ENCODE measurements at regions not wholly inside any gene's neighbourhood (a gene's known extent, or its start where the extent isn't known, plus 50 kb on each side); places are given as distances from the start of the nearest gene placed in this dataset.

GRCh38 chr4:45831692-45832091 lies 292.2 kb downstream of the GABRG1 start:
- ATAC-seq (no peak), DNase-seq (ENCODE audit: low spot score) (no peak)
- intact Hi-C loops (cut with DNase I), result no loop called here

GRCh38 chr4:45803994-45804393 lies 319.9 kb downstream of the GABRG1 start:
- DNase-seq (ENCODE audit: low spot score), result no peak
- ATAC-seq, result no peak
- intact Hi-C loops (cut with DNase I), result no loop called here

DNA sequence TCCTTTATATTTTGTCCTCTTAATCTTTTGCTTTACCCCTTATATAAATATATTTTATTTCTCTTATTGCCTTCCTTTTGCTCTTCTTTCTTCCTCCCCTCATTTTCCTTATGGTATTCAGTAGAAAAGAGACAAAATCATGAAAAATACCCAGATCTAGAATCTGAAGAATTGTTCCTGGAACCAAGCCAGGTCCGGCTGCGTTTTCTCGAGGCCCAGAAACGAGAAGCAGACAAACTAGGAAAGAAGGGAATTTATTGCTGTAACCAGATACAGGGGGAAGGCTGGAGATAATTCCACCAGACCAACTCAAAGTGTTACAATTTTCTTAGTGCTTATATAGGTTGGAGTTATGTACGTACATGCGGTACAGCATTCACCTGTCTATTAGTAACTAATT lies 328.7 kb downstream of the GABRG1 start:
- no peak for DNase-seq (ENCODE audit: low spot score)
- intact Hi-C loops (cut with DNase I), result no loop called here
- ATAC-seq, result no peak

GRCh38 chr4:45778514-45778913 lies 345.3 kb downstream of the GABRG1 start:
- DNase-seq (ENCODE audit: low spot score), result no peak
- no peak for ATAC-seq
- intact Hi-C loops (cut with DNase I), result no loop called here

- no peak for ATAC-seq
- no peak for DNase-seq (ENCODE audit: low spot score)
- intact Hi-C loops (cut with DNase I), result no loop called here
Measured at GRCh38 chr4:45776146-45776545, 347.7 kb downstream of the GABRG1 start.

DNA sequence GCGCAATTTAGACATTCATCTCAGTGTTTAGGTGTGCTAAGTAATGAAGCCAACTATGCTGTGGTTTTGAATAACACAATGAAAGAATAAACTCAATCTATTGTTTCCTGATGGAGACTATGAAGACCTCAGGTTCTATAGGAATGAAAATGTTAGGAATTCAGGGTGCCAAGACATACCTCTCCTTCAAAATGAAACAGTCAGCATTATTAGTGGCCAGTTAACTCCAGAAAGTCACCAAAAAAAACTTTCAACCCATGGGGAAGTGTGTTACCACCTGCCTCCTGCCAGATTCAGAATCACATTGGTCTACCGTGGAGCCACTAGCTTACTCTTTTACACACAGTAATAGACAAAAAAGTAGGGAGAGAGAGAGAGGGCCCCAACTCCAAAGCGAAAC lies 352.9 kb downstream of the GABRG1 start:
- ATAC-seq (no peak), DNase-seq (ENCODE audit: low spot score) (no peak)
- intact Hi-C loops (cut with DNase I), result no loop called here

- intact Hi-C loops (cut with DNase I), result no loop called here
- no peak for DNase-seq (ENCODE audit: low spot score)
- no peak for ATAC-seq
Measured at GRCh38 chr4:45765521-45765920, 358.3 kb downstream of the GABRG1 start.

DNA sequence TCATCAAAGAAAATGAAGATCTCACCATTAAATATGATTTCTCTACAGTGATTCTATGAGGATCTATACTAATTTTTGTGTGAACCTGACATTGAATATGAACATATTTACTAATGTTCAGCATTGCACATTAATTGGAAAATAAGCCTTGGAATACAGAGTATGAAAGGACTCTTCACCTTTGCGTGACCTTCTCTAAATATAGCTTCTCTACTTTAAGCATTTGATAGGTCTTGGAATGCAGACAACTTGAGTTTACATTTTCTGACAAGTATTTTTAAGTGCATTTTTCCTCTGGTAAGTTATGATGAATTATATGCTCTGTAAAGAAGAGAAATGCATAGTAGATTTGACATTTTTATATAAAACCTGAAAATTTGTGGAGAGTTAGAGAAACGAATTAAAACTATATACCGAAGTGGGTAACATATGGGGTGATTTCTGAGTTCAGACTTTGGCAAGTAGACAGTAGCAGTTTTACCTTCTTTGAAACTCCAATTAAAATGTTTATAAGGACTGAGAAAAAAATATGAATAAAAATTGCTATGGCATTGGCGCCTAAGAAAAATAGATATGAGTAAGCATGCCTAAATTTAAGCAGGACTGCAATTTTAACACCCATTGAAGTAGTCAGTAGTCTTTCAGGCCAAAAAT lies 371.9 kb downstream of the GABRG1 start:
- DNase-seq (ENCODE audit: low spot score), result no peak
- intact Hi-C loops (cut with DNase I), result no loop called here
- ATAC-seq, result no peak

GRCh38 chr4:45750721-45751120 lies 373.1 kb downstream of the GABRG1 start:
- ATAC-seq, result no peak
- intact Hi-C loops (cut with DNase I), result no loop called here
- DNase-seq (ENCODE audit: low spot score), result no peak

- intact Hi-C loops (cut with DNase I), result no loop called here
- ATAC-seq (no peak), DNase-seq (ENCODE audit: low spot score) (no peak)
Measured at GRCh38 chr4:45745741-45746140, 378.1 kb downstream of the GABRG1 start.

DNA sequence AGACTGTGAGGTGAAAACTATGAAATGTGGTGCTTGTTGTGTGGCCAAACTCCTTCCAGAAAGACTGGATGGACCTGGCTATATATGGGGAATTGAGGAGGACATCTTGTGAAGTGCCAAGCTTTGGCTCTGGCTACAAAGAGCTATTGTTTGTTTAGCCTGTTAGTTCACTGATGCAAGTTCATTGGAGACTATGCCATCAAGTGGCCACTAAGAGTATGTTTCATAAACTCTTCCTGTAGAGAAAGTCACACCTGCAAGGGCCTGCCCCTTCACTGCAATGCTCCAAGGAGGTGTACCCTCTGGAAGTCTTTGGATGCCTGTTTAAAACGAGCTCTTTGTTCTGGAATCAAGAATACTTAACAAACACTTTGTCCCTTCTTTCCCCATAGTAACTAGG lies 382.0 kb downstream of the GABRG1 start:
- intact Hi-C loops (cut with DNase I), result no loop called here
- DNase-seq (ENCODE audit: low spot score) (no peak), ATAC-seq (no peak)

GRCh38 chr4:45732161-45732560 lies 391.7 kb downstream of the GABRG1 start:
- DNase-seq (ENCODE audit: low spot score), result no peak
- intact Hi-C loops (cut with DNase I), result no loop called here
- no peak for ATAC-seq

DNA sequence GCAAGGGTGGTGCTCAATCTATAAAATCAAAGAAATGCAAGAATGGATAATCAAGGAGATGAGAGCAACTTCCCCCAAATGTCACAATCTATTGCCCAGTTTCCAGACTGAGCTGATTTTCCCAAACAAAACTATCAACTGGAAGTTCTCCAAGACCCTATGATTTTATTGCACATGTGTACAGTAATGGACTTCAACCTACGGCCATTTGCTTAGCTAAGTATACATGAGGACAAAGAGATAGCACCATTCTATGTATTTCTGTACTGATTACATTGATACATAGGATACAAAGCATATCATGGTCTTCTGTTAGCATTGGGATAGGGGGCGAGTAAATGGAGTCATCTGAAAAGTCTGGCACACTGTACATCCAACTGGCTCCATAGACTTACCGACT lies 407.8 kb downstream of the GABRG1 start:
- intact Hi-C loops (cut with DNase I), result no loop called here
- ATAC-seq (no peak), DNase-seq (ENCODE audit: low spot score) (no peak)

DNA sequence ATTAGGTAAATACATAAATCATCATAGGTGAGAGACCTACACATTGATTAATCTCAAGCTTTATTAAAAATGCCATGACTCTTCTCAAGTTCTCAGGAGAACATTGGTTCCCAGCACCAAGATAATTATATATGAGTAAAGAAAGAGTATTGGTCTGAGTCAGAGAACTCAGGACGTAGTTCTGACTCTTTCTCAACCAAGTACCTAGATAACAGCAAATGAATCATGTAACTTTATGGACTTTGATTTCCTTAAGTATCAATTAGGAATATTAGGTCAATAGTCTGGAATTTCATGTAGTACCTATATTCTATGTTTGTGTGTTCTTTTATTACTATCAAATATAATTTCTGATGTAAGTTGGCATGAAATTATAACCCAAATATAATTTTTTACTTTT lies 409.9 kb downstream of the GABRG1 start:
- ATAC-seq (no peak), DNase-seq (ENCODE audit: low spot score) (no peak)
- intact Hi-C loops (cut with DNase I), result no loop called here

DNA sequence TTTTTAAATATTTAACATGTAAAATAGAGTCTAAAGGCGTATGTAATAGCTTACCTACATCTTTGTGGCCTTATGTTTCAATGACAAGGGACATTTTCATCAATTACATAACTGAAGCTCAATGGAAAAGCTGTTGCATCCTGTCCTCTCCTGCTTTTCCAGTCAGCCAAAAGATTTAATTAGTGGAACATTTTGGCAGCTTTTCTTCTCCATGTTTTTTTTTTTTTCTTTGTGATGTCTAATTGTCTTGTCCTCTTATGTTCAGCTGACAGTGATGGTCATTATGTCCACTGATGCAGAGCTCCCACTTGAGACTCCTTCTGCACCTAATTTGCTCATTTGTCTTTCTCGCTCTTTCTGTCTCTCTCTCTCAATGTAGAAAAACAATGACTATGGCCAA lies 422.2 kb downstream of the GABRG1 start:
- intact Hi-C loops (cut with DNase I), result no loop called here
- no peak for ATAC-seq
- DNase-seq (ENCODE audit: low spot score), result no peak

DNA sequence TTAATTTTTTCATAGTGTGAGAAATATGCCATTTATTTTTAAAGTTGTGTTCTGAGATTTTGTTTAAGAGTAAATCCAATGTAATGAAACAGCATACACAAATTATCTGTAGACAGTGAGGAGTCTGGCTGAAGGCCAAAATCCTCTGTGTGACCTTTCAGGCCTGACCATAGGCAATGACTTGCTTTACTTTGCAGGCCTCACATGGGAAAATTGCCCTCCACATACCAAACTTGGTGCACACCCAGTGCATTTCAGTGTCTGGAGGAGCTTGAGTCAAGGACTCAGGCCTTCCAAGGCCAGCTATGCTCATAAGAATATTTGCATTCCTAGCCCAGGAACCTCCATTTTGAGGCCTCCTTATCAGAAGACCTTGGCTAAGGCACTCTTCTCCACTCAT lies 430.1 kb downstream of the GABRG1 start:
- DNase-seq (ENCODE audit: low spot score), result no peak
- intact Hi-C loops (cut with DNase I), result no loop called here
- ATAC-seq, result no peak

GRCh38 chr4:45692131-45692735 lies 431.6 kb downstream of the GABRG1 start:
- intact Hi-C loops (cut with DNase I), result no loop called here
- DNase-seq (ENCODE audit: low spot score) (no peak), ATAC-seq (no peak)

- DNase-seq (ENCODE audit: low spot score) (no peak), ATAC-seq (no peak)
- intact Hi-C loops (cut with DNase I), result no loop called here
Measured at GRCh38 chr4:45688341-45688740, 435.5 kb downstream of the GABRG1 start.

DNA sequence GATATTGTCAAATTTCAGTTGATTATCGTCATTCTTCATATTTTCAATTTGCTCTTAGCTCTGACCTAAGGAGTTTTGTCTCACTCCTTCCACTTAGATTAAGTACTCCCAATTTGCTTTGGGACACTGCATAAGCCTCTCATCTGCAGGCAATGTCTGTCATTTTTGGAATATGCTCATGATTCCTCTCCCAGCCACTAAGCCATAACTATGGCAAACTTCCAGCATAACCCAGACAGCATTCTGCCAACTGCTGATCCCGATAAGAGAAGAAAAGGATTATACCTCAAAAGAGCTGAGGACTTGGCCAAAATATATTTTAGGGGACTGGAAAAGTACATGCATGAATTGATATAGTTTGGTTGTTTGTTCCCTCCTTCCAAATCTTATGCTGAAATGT lies 444.4 kb downstream of the GABRG1 start:
- ATAC-seq (no peak), DNase-seq (ENCODE audit: low spot score) (no peak)
- intact Hi-C loops (cut with DNase I), result no loop called here

DNA sequence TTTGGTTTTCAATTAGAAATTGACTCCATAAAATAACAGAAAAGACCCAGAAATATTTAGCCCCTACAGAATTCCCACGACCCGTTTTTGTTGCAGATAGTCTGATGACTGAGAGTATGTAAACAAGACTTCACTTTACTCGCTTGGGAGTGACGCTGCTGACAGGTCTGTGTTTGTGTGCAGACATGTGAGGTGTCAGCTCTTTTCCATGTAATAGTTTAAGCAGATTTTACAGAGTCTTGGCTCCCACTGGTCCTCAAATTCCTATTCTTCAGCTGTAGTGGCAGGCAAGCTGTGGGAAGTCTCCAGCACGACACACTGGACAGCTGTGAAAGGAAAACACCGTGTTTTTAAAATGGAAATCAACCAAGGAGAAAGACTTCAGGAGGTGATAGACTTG lies 455.7 kb downstream of the GABRG1 start:
- intact Hi-C loops (cut with DNase I), result no loop called here

DNA sequence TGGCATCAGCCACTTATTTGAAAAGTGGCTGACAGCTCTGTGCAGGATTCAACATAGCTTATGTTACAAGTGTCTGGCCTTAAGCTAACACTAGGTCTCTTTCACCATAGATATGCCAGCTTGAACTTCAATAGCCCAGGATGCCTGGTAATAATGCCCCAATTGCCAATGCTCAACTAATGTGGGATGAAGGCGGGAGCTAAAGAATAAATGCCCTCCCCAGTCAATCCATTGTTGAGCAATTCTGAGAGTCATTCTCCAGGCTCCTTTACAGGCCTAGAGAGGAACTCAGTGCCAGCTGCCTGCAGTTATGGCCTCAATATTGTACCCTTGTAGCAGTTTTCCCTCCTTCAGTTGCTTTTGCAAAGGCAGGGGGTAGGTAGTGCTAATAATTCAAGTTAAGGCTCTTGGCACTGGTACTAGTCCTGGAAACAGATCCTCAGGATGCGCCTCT lies 460.2 kb downstream of the GABRG1 start:
- intact Hi-C loops (cut with DNase I), result no loop called here
- no peak for ATAC-seq
- no peak for DNase-seq (ENCODE audit: low spot score)

More for the DNA sequence above, 455.7 kb downstream of the GABRG1 start:
- DNase-seq (ENCODE audit: low spot score) (no peak), ATAC-seq (no peak)

Measured in sciatic nerve (tissue), 2 donors.